PFSK-1 (cell line): ENCODE measurements at regions not wholly inside any gene's neighbourhood (a gene's known extent, or its start where the extent isn't known, plus 50 kb on each side); places are given as distances from the start of the nearest gene placed in this dataset.

Source experiments
- FOXP2 ChIP-seq: optimal IDR thresholded peaks from 2 replicates; pipeline ENCODE3; 2011; ENCODE audit warnings: borderline replicate concordance, control low read depth, inconsistent platforms; ENCODE audit not compliant: insufficient read depth; ENCODE audit errors: extremely low read length, extremely low read depth
- POLR2AphosphoS5 ChIP-seq: IDR thresholded peaks from 2 replicates; pipeline ENCODE4 v1.6.1; 2012; ENCODE audit warnings: low read depth, mild to moderate bottlenecking, control low read depth, low read length, moderate library complexity
- SIN3A ChIP-seq: IDR thresholded peaks from 2 replicates; pipeline ENCODE4 v1.6.1; 2012; ENCODE audit warnings: mild to moderate bottlenecking, low read length, moderate library complexity, borderline replicate concordance; ENCODE audit not compliant: insufficient read depth
- TAF1 ChIP-seq: IDR thresholded peaks from 2 replicates; pipeline ENCODE4 v1.6.1; 2012; ENCODE audit warnings: low read length, control low read depth, borderline replicate concordance; ENCODE audit not compliant: insufficient read depth
- TF ChIP-seq, protein P1 (sequence below), 2 experiments: IDR thresholded peaks; 2 replicates each; pipeline versions ENCODE4 v1.6.1 to v1.8.0; 2011 to 2012; ENCODE audit warnings: low read depth in 2 of 2, low read length in 2 of 2, control low read depth in 1 of 2, inconsistent platforms in 1 of 2, mild to moderate bottlenecking in 1 of 2, moderate library complexity in 1 of 2; ENCODE audit not compliant: insufficient read depth in 1 of 2

DNA sequence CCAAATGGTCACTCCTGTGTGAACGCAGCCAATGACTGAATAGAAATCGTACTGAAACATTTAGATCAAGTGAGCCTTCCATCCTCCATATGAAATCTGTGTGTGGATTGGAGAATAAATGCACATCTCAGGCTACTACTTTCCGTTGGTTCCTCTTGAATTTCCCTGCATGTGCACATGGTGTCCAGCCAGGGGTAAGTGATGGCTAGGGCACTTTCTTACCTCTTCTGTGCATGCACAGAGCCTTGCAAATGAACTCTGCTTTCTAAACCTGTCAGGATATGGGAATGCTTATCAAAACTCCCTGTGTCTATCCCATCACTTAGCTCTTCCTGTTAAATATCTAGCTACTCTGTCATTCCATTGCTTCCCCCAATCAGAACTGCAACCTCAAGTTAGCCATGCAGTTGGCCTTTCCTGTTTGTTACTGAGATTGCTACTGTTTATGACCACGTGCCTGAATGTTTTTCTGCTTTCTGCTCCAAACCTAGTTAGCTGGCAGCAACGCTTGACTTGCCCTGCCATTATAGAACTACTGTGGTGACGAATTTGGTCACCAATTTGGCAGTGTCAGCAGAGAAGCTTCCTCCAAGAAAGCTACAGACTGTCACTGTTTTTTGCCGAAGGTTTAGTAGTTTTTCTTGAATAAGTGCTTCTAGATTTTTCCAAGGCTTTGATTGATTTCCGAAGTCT, 661.6 kb downstream of the LRRC70 start:
- TF ChIP-seq FOXP2 (no peak), SIN3A (no peak), TAF1 (no peak), POLR2AphosphoS5 (no peak)
- TF ChIP-seq, protein P1, sequence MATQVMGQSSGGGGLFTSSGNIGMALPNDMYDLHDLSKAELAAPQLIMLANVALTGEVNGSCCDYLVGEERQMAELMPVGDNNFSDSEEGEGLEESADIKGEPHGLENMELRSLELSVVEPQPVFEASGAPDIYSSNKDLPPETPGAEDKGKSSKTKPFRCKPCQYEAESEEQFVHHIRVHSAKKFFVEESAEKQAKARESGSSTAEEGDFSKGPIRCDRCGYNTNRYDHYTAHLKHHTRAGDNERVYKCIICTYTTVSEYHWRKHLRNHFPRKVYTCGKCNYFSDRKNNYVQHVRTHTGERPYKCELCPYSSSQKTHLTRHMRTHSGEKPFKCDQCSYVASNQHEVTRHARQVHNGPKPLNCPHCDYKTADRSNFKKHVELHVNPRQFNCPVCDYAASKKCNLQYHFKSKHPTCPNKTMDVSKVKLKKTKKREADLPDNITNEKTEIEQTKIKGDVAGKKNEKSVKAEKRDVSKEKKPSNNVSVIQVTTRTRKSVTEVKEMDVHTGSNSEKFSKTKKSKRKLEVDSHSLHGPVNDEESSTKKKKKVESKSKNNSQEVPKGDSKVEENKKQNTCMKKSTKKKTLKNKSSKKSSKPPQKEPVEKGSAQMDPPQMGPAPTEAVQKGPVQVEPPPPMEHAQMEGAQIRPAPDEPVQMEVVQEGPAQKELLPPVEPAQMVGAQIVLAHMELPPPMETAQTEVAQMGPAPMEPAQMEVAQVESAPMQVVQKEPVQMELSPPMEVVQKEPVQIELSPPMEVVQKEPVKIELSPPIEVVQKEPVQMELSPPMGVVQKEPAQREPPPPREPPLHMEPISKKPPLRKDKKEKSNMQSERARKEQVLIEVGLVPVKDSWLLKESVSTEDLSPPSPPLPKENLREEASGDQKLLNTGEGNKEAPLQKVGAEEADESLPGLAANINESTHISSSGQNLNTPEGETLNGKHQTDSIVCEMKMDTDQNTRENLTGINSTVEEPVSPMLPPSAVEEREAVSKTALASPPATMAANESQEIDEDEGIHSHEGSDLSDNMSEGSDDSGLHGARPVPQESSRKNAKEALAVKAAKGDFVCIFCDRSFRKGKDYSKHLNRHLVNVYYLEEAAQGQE (IDR thresholded peaks at IDR 0.05; ENCODE audit: insufficient read depth in 1 of 2, low read depth in 2 of 2, low read length in 2 of 2), result no peak

DNA sequence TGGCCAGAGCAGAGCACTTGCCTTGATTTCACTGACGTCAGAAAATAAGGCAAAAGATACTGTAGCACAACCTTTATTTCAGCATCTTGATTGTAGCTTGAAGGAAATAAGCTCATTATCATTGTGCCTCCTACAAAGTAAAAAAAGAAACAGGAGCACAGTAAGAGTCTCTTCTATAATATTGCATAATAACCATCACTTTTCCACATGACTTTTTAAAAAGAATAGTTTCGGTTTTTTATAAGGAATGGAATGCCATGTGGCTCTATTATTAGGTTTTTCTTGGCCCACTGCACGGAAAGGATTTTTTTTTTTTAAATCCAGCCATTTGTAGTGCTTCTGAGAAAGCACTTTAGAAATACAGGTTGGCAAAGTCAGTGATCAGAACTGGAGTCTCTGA, 655.3 kb downstream of the LRRC70 start:
- TF ChIP-seq POLR2AphosphoS5 (no peak), SIN3A (no peak), TAF1 (no peak), FOXP2 (no peak)
- TF ChIP-seq, protein P1 (IDR thresholded peaks at IDR 0.05; ENCODE audit: insufficient read depth in 1 of 2, low read depth in 2 of 2, low read length in 2 of 2), result no peak

GRCh38 chr5:63233361-63233760, 654.7 kb downstream of the LRRC70 start:
- TF ChIP-seq FOXP2 (no peak), POLR2AphosphoS5 (no peak), SIN3A (no peak)

DNA sequence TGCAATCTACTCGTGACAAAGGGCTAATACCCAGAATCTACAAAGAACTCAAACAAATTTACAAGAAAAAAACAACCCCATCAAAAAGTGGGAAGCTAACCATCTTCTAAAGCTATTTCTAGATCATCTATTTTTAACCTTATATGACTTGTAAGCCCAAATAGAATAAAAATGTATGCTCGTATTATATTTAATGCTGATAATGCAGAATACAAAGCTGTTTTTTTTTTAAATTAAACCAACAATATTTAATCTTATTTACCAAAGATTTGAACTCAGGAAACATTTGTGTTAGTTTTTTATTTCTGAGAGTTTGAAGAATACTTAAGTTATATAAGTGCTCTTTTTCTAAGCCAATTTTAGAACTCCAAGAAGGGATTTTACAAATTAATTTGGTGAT, 652.1 kb downstream of the LRRC70 start:
- TF ChIP-seq SIN3A (no peak), FOXP2 (no peak), POLR2AphosphoS5 (no peak), TAF1 (no peak)
- TF ChIP-seq, protein P1 (IDR thresholded peaks at IDR 0.05; ENCODE audit: insufficient read depth in 1 of 2, low read depth in 2 of 2, low read length in 2 of 2), result no peak

- no peak for TF ChIP-seq SIN3A
- TF ChIP-seq POLR2AphosphoS5, result no peak
- TF ChIP-seq FOXP2, result no peak
- TF ChIP-seq, protein P1 (IDR thresholded peaks at IDR 0.05; ENCODE audit: insufficient read depth in 1 of 2, low read depth in 2 of 2, low read length in 2 of 2), result no peak
- no peak for TF ChIP-seq TAF1
These were observed 649.5 kb downstream of the LRRC70 start for GRCh38 chr5:63228154-63228553.
